ENCODE measurements at regions not wholly inside any gene's neighbourhood (a gene's known extent, or its start where the extent isn't known, plus 50 kb on each side); places are given as distances from the start of the nearest gene placed in this dataset.

GRCh38 chr5:85205430-85205829 is 820.8 kb upstream of the EDIL3 start (continued):
- TF ChIP-seq REST (IDR thresholded peaks at IDR 0.05) = no peak

- no peaks in the 10 kb centered on the region for H3K36me3 ChIP-seq (ENCODE audit: control insufficient read depth in 4 of 4, insufficient read depth in 3 of 4, low read depth in 1 of 4, low read length in 3 of 4)
- no peak overlapping the region for H3K4me3 ChIP-seq (ENCODE audit: low read depth in 1 of 3, low read length in 3 of 3)
- no peak overlapping the region for H3K9ac ChIP-seq (ENCODE audit: low read depth in 1 of 2, low read length in 2 of 2)
- TF ChIP-seq, protein P1, sequence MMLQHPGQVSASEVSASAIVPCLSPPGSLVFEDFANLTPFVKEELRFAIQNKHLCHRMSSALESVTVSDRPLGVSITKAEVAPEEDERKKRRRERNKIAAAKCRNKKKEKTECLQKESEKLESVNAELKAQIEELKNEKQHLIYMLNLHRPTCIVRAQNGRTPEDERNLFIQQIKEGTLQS (IDR thresholded peaks at IDR 0.05) = no peak
- no peak for TF ChIP-seq GABPA (IDR thresholded peaks at IDR 0.05 in 1 of 2, conservative IDR thresholded peaks at IDR 0.05 in 1 of 2)
- no peak for TF ChIP-seq FOXA2 (IDR thresholded peaks at IDR 0.05)
- no peak for TF ChIP-seq HNF4A (conservative IDR thresholded peaks at IDR 0.05)
- TF ChIP-seq YY1 (IDR thresholded peaks at IDR 0.05) = no peak
- TF ChIP-seq RXRA (IDR thresholded peaks at IDR 0.05) = no peak
- TF ChIP-seq JUND (IDR thresholded peaks at IDR 0.05) = no peak
- TF ChIP-seq FOXA1 (IDR thresholded peaks at IDR 0.05) = no peak
- no peak for TF ChIP-seq NR2F2 (IDR thresholded peaks at IDR 0.05)
- no peak for TF ChIP-seq RAD21 (IDR thresholded peaks at IDR 0.05)
- TF ChIP-seq CTCF (IDR thresholded peaks at IDR 0.05; ENCODE audit: low read depth, low read length, missing input control) = no peak
- TF ChIP-seq MAX (IDR thresholded peaks at IDR 0.05) = no peak
- TF ChIP-seq TAF1 (conservative IDR thresholded peaks at IDR 0.05) = no peak
- TF ChIP-seq, protein P2, sequence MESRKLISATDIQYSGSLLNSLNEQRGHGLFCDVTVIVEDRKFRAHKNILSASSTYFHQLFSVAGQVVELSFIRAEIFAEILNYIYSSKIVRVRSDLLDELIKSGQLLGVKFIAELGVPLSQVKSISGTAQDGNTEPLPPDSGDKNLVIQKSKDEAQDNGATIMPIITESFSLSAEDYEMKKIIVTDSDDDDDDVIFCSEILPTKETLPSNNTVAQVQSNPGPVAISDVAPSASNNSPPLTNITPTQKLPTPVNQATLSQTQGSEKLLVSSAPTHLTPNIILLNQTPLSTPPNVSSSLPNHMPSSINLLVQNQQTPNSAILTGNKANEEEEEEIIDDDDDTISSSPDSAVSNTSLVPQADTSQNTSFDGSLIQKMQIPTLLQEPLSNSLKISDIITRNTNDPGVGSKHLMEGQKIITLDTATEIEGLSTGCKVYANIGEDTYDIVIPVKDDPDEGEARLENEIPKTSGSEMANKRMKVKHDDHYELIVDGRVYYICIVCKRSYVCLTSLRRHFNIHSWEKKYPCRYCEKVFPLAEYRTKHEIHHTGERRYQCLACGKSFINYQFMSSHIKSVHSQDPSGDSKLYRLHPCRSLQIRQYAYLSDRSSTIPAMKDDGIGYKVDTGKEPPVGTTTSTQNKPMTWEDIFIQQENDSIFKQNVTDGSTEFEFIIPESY (IDR thresholded peaks at IDR 0.05) = no peak
- no peaks in the 10 kb centered on the region for H3K9me3 ChIP-seq (ENCODE audit: control insufficient read depth in 4 of 4, low read length in 3 of 4)
- no peaks in the 10 kb centered on the region for H3K4me1 ChIP-seq (ENCODE audit: control insufficient read depth in 4 of 4, insufficient read depth in 4 of 4, low read length in 3 of 4)
- H3K27me3 ChIP-seq (ENCODE audit: control insufficient read depth in 4 of 4, insufficient read depth in 4 of 4, low read length in 3 of 4) = no peaks in the 10 kb centered on the region
- DNase-seq (ENCODE audit: low spot score) = no peak
- 87% methylated on average over 1 of the region's 1 CpG for WGBS
- no peak overlapping the region for H3K27ac ChIP-seq (ENCODE audit: low read depth in 1 of 2, low read length in 2 of 2)
Measured at GRCh38 chr5:85225388-85225787, 840.7 kb upstream of the EDIL3 start.

Measured in liver (tissue), 8 donors.